Kidney (tissue), 13 donors: ENCODE measurements at regions not wholly inside any gene's neighbourhood (a gene's known extent, or its start where the extent isn't known, plus 50 kb on each side); places are given as distances from the start of the nearest gene placed in this dataset.

Experiments used
- DNase-seq, 5 donors: peaks; one replicate each; pipeline ENCODE4 v3.0.0-alpha.2; 2013 to 2020
- FAIRE-seq: peaks from 2 replicates; lab custom pipeline; 2012; peaks lifted over from hg19 to GRCh38; lab: Jason Lieb, UNC
- H3K27ac ChIP-seq, 2 donors: one replicate each; pipeline ENCODE4 v1.7.0; 2013; ENCODE audit warnings: low read depth in 2 of 2, low read length in 2 of 2, inconsistent platforms in 1 of 2
- H3K27me3 ChIP-seq: one replicate; pipeline ENCODE4 v1.7.1; 2013; ENCODE audit warnings: low read length, inconsistent platforms; ENCODE audit not compliant: control insufficient read depth, insufficient read depth
- H3K36me3 ChIP-seq, 3 donors: one replicate each; pipeline versions ENCODE4 v1.7.0 to v1.7.1; 2013; ENCODE audit warnings: low read length in 3 of 3, control low read depth in 1 of 3, inconsistent platforms in 1 of 3; ENCODE audit not compliant: insufficient read depth in 3 of 3, control insufficient read depth in 2 of 3
- H3K4me1 ChIP-seq, 3 donors: one replicate each; pipeline versions ENCODE4 v1.7.0 to v1.7.1; 2013; ENCODE audit warnings: low read length in 3 of 3, inconsistent platforms in 1 of 3, low read depth in 1 of 3; ENCODE audit not compliant: control insufficient read depth in 2 of 3, insufficient read depth in 2 of 3
- H3K4me3 ChIP-seq, 3 donors: one replicate each; pipeline versions ENCODE4 v1.7.0 to v1.8.1; 2013; ENCODE audit warnings: low read length in 3 of 3, control low read depth in 1 of 3, inconsistent platforms in 1 of 3
- H3K9ac ChIP-seq, 3 donors: one replicate each; pipeline versions ENCODE4 v1.7.0 to v1.7.1; 2013; ENCODE audit warnings: low read length in 3 of 3, control low read depth in 1 of 3, inconsistent platforms in 1 of 3
- H3K9me3 ChIP-seq, 3 donors: one replicate each; pipeline versions ENCODE4 v1.7.0 to v1.7.1; 2013; ENCODE audit warnings: low read length in 3 of 3, control low read depth in 1 of 3, inconsistent platforms in 1 of 3; ENCODE audit not compliant: control insufficient read depth in 2 of 3, insufficient read depth in 1 of 3
- intact Hi-C: fragments of 100-400 bp; cut with DNase I; formaldehyde crosslinking; loops from one replicate; pipeline ENCODE4 v1.11.1; 2022
- TF ChIP-seq, protein P1 (sequence below): IDR thresholded peaks from 3 replicates; pipeline ENCODE4 v1.5.1; 2012; ENCODE audit warnings: mild to moderate bottlenecking, moderate library complexity, borderline replicate concordance; ENCODE audit not compliant: insufficient read depth; ENCODE audit errors: extremely low read depth
- donor health status: control.
- donor health status: control.
- donor health status: control.
- donor health status: control.
- donor health status: control.
- donor health status: DM: yes; HTN: yes; CAD: no.
- donor health status: Normal renal cell carcinoma (clear cell type).

GRCh38 chr7:124649397-124650014 is 116.1 kb downstream of the GPR37 start:
- no peak overlapping the region for H3K27ac ChIP-seq
- TF ChIP-seq, protein P1, sequence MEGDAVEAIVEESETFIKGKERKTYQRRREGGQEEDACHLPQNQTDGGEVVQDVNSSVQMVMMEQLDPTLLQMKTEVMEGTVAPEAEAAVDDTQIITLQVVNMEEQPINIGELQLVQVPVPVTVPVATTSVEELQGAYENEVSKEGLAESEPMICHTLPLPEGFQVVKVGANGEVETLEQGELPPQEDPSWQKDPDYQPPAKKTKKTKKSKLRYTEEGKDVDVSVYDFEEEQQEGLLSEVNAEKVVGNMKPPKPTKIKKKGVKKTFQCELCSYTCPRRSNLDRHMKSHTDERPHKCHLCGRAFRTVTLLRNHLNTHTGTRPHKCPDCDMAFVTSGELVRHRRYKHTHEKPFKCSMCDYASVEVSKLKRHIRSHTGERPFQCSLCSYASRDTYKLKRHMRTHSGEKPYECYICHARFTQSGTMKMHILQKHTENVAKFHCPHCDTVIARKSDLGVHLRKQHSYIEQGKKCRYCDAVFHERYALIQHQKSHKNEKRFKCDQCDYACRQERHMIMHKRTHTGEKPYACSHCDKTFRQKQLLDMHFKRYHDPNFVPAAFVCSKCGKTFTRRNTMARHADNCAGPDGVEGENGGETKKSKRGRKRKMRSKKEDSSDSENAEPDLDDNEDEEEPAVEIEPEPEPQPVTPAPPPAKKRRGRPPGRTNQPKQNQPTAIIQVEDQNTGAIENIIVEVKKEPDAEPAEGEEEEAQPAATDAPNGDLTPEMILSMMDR = no peak
- H3K4me3 ChIP-seq = peak overlapping the region in 1 of 3 donors; percentile 20
- no peaks in the 10 kb centered on the region for H3K4me1 ChIP-seq
- H3K27me3 ChIP-seq = no peaks in the 10 kb centered on the region
- no peaks in the 10 kb centered on the region for H3K36me3 ChIP-seq
- intact Hi-C loops = no loop called here
- no peak overlapping the region for H3K9ac ChIP-seq
- no peaks in the 10 kb centered on the region for H3K9me3 ChIP-seq
- no peak for FAIRE-seq
- DNase-seq = no peak

DNA sequence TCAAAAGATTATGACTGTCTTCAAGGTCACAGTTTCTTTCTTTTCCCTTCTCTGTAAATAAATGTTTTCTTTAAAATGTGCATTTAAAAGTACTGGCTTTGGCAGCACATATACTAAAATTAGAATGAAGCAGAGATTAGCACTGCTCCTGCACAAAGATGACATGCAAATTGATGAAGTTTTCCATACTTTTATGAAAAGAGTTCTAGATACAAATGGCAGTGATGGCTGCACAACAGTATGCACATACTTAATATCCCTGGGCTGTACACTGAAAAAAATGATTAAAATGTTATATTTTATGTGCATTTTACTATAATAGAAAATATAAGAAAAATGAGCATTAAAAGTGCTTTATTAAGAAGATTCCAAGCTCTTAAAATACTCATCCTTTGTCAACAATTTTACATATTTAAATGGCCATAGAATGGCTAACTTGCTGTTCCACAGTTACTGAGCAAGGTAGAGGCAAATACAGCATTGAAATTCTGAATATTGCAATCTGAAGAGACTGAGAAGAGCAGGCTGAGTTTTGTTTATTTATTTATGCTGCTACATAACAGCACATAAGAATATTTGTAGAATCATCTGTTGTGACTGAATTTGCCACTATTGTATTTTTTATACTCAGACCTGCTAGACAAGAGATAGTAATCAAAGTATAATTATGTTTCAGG is 117.8 kb downstream of the GPR37 start:
- no peak overlapping the region for H3K9ac ChIP-seq
- intact Hi-C loops = no loop called here
- H3K9me3 ChIP-seq = no peaks in the 10 kb centered on the region
- DNase-seq = no peak
- no peaks in the 10 kb centered on the region for H3K36me3 ChIP-seq
- TF ChIP-seq, protein P1 = no peak
- no peaks in the 10 kb centered on the region for H3K27me3 ChIP-seq
- no peak for FAIRE-seq
- H3K4me3 ChIP-seq = no peak overlapping the region
- H3K27ac ChIP-seq = no peak overlapping the region
- H3K4me1 ChIP-seq = no peaks in the 10 kb centered on the region

- TF ChIP-seq, protein P1 = no peak
- Histone ChIP-seq H3K27ac (no peak overlapping the region), H3K36me3 (no peaks in the 10 kb centered on the region), H3K9me3 (no peaks in the 10 kb centered on the region), H3K4me3 (no peak overlapping the region), H3K9ac (no peak overlapping the region), H3K4me1 (no peaks in the 10 kb centered on the region), H3K27me3 (no peaks in the 10 kb centered on the region)
- no peak for FAIRE-seq
- no peak for DNase-seq
- intact Hi-C loops = no loop called here
Measured at GRCh38 chr7:124645704-124646103, 119.9 kb downstream of the GPR37 start.
